GM21737 (cell line): ENCODE measurements at regions not wholly inside any gene's neighbourhood (a gene's known extent, or its start where the extent isn't known, plus 50 kb on each side); places are given as distances from the start of the nearest gene placed in this dataset.

ENCODE experiments used
- ATAC-seq: cut with Tn5 transposase; IDR thresholded peaks from one replicate; pipeline ENCODE4 v1.9.1; 2021; ENCODE audit warnings: mild to moderate bottlenecking, moderate library complexity; ENCODE audit not compliant: unreplicated experiment

DNA sequence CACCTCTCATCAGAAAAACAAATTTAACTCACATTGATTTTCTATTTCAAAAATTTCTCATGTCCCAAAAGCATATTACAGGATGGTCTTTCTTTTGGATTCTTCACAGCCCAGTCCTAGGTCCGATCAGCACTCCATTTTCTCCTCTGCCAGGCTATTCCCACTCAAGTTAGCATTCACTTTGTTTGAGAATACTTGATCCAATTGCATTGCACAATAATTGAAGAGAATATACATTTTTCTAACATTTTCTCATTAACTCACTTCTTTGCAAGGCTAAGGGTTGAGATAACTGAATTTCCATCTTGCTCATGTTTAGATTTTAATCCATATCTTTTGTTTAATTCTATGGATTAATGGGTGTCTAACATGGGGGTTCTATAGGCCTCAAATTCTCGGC lies 716.1 kb downstream of the QKI start:
- no peak for ATAC-seq

GRCh38 chr6:164130151-164130550 lies 715.6 kb downstream of the QKI start:
- ATAC-seq = no peak

DNA sequence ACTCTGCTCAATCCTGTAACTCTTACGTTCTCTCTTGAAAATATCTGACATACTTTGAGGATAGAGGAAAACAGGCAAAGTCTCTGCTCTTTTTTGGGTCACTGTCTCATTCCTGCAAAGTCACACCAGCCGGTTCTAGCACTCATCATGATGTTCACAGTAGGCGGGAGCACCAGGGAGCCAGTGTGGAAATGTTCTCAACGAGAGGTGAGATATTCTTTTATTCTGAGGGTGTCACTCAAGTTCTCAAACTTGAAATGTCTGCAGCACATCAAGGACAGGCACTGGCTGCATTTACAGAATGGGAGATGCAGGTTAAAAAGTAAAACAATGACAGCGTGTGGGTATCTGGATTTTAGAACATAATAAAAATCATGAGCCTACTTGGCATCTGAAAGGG lies 714.7 kb downstream of the QKI start:
- no peak for ATAC-seq

- no peak for ATAC-seq
Observed at GRCh38 chr6:164128101-164128500, 713.6 kb downstream of the QKI start.

DNA sequence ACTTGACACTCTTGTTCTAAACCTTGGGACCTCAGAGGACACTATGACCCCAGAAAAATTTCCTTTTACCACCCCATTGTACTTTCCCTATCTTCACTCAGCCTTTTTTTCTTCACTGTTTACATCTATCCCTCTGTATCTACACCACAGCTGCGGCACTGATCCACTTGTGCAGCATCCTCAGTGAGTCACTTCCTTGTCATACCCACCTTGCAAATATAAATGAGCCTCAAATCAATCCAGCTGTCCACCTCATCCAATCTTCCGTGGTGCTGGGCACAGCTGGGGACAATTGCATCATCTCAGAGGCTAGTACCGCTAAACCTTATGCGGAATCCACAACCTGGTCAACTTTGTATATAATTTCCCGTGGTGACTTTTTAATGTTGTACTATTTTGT lies 710.5 kb downstream of the QKI start:
- no peak for ATAC-seq

- ATAC-seq = no peak
Observed at GRCh38 chr6:164124473-164124872, 710.0 kb downstream of the QKI start.

GRCh38 chr6:164122109-164122508 lies 707.6 kb downstream of the QKI start:
- ATAC-seq = no peak

- no peak for ATAC-seq
Observed at GRCh38 chr6:164121527-164121926, 707.0 kb downstream of the QKI start.

DNA sequence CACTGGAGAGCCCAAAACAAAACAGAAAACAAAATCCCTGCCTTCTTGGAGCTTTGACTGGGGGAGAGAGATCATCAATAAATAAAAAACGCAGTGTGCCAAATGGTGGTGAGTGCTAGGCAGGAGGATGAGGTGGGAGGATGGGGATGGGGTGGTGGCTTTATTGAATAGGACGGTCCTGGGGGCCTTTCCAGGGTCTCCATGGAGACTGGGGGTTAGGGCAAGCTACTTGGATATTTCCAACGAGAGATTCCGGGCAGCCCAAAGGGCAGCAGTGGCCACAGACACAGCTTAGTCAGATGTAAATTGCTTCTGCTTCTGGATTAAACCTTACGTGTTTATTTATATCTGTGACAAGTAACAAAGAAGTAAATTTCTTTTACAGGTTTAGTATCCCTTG lies 700.1 kb downstream of the QKI start:
- no peak for ATAC-seq

GRCh38 chr6:164114051-164114450 lies 699.5 kb downstream of the QKI start:
- ATAC-seq = no peak

- ATAC-seq = no peak
Observed at GRCh38 chr6:164113637-164114036, 699.1 kb downstream of the QKI start.

DNA sequence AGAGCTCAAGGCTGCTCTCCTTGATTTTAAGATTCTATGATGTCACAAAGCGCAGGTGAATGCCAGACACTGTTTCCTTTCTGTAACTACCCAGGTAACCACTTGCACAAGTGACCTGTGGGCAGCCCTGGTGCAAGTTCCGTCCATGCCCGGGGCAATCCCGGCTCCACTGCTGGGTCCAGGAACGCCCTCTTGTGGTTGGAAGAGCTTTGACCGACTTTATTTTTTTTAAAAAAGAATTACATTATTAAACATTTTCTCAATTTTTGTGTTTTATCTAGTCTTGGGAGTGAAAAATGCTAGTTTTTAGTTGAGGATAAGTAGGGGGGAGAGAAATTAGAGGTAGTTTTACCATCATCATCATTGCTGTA lies 695.2 kb downstream of the QKI start:
- ATAC-seq = no peak

DNA sequence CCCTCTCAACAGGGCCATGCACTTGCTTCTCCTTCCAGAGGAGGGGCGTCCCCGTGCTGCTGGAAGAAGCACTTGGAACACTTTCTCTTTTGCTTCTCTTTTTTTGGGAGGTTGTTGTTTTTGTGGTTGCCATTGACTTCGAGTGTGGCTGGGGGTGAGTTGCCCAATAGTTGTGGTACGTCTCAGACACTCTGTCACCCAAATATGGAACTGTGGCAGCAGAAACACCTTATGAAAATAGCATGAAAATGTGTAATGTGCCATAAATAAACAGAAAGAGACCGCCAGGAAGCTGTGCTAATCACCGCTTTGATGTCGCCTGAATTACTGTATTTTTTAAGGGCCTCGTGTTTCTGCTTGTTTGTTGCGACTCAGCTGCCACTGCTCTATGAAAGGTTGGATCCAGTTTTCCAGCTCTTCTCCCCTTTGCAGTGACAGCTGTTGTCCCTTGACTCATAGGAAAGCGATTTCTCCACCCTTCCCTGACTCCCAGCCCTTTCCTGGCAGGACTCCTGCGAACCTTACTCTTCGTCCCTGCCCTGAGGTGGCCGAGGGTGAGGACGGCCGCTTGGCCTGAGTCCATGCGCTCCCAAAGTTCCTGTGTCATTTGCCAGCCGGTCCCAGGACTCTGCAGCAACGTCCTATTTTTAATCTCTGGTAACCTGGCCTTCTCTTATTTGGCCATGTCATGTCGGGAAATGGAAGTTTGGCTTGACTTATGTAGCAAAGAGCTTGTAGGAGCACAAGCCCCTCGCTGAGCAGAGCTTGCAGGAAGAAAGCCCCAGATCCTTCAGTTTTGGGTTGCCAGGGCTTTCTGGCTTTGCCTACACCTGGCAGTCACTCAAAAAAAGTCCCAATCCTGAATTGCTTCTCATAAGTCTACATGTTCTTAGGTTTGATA lies 694.6 kb downstream of the QKI start:
- ATAC-seq = no peak

DNA sequence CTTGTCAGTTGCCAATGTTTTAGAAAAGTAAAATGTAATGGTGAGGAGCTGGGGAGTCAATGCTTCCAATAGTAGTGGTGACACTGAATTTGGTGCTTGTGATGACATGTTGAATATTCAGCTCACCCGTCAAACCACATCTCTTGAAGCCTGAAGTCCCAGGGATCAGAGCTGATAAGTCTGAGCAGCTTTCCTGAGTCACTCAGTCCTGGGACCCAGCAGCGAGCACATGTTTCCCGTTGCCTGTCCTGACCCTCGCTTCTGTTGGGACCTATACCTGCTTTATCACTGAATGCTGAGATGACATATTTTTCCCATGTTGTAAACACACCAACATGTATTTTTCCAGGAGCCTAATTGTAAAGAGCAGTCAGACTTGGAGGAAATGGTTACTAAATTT lies 693.6 kb downstream of the QKI start:
- no peak for ATAC-seq

- no peak for ATAC-seq
Observed at GRCh38 chr6:164107297-164107995, 692.9 kb downstream of the QKI start.

- no peak for ATAC-seq
Observed at GRCh38 chr6:164106345-164106769, 691.8 kb downstream of the QKI start.

DNA sequence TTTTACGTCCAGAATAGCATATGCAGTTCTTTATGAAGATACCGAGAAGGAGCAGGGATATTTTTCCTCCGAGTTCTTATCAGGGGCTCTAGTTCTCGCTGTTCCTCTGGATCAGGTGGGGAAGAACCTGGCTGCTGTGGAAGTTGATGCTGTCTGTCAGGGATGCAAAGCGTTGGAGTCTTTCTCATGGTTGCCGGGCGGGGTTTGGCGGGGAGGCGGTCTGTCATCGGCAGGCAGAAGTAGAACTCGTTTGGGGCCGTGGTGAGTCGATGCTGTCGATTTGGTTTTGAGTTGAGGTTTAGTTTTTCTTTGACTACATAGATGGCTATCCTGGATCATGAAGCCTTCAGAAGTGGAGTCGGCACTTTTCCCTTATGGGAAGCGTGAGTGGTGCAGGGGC lies 691.2 kb downstream of the QKI start:
- ATAC-seq = no peak

DNA sequence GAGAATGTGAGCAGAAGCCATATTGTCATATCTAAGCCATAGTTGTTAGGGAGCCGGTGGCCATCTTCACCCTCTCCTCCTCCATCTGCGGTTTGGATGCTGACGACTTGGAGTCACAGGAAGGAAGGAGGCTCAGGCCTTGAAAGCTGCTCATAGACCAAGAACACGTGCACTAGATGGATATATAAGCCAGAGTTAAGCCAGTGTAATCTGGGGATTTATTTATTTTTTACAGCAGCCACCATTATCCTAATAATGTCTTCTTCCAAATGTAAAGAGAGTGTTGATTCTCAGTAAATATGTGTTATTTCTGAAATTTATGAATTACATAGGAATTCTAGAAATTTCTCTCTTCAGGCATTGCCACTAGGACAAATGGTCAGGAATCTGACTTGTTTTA lies 689.9 kb downstream of the QKI start:
- ATAC-seq = no peak

GRCh38 chr6:164102693-164103092 lies 688.2 kb downstream of the QKI start:
- ATAC-seq = no peak

DNA sequence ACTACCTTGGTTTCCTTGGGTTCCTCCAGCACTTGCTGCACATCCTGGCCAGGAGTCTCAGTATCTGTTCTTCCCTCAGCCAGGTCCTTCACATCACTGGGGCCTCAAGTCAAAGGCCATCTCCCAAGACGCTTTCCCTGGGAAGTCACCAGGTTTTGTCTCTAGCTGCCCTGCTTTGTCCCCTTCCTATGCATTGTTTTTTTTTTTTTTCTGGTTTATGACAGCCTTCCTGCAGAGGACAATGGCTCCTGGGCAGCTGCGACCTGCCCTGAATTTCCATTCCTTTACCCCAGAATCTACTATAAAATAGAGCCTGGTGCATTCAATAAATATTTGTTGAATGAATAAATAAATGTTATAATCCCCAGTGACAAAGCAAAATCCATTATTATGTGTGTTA lies 687.3 kb downstream of the QKI start:
- ATAC-seq = no peak

- ATAC-seq = no peak
Observed at GRCh38 chr6:164099269-164099865, 684.8 kb downstream of the QKI start.

DNA sequence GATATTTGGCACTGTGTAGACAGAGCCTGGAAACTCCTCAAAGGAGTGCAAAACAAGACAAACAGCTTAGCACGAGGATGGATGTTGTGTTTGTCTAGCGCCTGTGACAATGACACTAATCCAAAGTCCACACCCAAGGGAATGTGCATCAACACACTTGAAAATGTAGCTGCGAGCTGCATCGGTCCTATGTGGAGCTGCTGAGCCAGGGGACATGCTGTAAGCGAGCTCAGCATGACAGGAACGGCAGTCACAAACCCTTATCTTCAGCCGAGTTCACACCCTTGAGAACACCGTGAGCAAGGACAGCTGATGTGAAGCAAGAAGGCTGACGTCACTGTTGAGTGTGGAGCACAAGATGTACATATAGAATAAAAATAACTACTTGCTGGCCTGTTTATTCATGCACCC lies 684.3 kb downstream of the QKI start:
- ATAC-seq = no peak
